COLO829 (cell line): ENCODE measurements at regions not wholly inside any gene's neighbourhood (a gene's known extent, or its start where the extent isn't known, plus 50 kb on each side); places are given as distances from the start of the nearest gene placed in this dataset.
"Not testable (repeated sequence)": the region's sequence is repeated elsewhere in the genome, so short reads cannot be mapped to it uniquely, and the experiment has no call there.

Source experiments
- DNase-seq: peaks from one replicate; pipeline ENCODE4 v3.0.0; 2012; ENCODE audit warnings: low spot score

DNA sequence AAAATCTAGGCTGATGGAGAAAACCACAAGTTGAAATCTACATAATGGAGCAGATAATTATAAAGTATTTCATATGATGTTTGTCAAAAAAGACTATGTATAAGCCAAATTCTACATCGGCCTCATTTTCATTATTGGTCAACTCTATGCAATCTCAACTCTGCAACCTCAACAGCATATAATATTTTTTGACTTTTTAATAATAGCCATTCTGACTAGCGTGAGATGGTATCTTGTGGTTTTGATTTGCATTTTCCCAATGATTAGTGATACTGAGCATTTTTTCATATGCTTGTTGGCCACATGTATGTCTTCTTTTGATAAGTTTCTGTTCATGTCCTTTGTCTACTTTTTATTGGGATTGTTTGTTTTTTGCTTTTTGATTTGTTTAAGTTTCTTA, 496.1 kb upstream of the SLC39A10 start:
- no peak for DNase-seq

DNA sequence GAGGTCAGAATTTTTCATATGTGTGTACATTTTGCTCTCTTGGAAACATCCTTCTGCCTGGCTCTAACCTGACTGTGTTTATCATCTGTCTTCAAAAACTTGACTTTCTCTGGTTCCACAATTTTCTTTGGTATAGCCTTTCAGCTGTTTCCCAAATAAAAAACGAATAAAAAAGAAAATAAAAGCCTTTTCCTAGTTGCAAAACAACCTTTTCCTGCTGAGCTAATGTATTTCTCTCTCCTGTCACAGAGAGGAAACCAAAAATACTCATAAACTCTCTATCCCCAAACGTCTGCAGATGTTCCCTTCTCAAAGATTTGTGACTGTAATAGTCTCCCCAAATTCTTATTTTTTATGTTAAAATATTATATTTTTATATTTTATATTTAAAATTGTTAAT, 505.3 kb upstream of the SLC39A10 start:
- no peak for DNase-seq

DNA sequence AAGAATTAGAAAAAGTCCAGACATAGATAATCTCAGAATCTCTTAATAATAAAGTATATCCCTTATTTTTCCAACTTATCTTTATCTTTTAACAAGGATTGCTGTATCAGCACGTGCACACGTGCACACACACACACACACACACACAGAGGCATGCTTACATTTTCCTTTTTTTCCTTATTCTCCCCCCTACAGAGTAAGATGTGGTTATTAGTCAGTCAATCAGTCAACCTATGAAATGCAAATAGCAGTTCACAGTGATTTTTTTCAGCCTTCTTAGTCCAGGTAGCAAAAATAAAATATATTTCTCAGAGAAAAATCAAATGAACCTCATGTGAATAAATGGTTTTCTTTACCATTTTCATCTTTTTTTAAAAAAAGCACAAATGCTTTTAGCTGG, 506.2 kb upstream of the SLC39A10 start:
- no peak for DNase-seq

DNA sequence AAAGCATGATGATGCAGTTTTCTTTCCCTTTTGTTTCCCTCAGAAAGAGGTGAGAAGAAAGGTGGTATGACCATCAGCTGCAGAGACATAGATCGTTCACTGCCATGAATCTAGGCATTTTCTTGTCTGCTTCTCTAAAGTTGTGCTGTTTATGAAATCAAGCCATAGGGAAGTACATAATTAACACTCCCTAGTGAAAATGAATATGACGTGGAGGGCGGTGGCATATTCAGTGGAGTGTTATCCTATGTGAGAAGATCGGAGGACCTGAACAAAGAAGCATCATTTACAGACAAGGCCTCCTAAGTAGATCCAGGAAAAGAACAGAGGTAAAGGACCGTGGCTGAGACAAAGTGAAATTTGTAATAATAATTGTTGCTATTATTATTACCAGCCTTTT, 509.0 kb upstream of the SLC39A10 start:
- DNase-seq, result no peak

DNA sequence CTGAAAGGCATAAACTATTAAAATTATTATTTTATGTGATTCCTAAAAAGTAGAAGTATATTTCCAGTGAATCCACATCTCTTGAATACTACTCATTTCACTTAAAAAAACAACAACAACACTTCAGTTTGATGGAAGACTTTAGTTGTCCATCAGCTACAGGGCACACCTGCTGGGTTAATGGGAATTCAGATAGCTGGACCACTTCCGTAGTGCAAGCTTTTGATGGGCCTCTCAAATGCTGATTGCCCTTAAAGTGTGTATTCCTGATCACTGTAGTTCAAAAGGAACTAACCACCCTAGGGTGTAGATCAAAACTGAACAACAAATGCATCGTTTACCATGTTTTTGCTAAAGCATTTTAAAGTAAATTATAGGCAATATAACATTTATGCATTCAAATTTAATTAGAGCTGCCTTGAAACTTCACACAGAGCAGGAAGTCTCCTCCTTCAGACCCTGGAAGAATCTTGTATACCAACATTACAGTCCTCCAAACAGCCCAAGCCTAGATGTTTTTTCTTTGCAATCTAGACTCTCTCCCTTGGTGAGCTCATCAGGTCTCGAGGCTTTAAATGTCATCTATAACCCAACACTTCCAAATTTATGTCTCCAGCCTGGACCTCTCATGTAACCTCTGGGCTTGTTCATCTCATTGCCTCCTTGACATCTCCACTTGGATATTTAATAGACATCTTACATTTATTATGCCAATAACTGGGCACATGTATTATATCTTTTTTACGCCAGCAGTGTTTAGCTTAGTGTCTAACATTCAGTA, 510.1 kb upstream of the SLC39A10 start:
- no peak for DNase-seq

DNA sequence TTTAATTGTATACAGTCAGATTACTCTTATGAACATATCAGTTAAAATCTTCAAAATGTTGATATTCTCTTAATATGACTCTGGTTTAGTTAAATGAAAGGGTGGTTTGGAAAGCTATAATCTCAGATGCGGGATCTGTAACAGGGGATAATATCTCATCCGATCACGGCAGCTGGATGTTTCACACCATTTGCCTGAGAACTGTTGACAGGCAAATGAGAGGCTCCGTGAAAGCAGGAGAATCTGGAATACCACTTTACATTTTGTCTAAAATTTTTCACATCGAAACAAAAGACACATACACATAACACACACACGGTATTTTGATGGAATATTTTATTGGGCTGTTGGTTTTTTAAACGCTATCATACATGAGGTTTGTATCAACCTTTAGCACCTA, 518.6 kb upstream of the SLC39A10 start:
- DNase-seq, result no peak

DNA sequence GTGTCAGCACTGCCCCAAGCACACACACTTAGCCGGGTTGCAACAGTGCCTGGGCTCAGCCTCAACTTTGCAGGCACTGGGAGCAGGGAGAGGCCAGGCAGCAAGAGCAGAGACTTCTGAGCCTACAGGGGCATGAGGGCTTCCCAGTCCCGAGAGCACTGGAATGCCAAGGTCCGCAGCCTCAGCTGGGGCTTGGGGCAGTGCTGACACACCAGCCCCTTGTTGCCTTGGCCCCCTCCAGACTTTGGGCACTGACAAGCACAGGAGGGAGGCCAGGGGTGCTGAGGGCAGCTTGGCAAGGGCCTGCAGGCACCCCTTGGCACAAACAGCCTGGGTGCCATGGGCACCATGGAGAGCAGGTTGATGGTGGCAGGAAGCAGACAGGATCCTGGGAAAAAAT, 531.1 kb upstream of the SLC39A10 start:
- DNase-seq, result not testable (repeated sequence)

DNA sequence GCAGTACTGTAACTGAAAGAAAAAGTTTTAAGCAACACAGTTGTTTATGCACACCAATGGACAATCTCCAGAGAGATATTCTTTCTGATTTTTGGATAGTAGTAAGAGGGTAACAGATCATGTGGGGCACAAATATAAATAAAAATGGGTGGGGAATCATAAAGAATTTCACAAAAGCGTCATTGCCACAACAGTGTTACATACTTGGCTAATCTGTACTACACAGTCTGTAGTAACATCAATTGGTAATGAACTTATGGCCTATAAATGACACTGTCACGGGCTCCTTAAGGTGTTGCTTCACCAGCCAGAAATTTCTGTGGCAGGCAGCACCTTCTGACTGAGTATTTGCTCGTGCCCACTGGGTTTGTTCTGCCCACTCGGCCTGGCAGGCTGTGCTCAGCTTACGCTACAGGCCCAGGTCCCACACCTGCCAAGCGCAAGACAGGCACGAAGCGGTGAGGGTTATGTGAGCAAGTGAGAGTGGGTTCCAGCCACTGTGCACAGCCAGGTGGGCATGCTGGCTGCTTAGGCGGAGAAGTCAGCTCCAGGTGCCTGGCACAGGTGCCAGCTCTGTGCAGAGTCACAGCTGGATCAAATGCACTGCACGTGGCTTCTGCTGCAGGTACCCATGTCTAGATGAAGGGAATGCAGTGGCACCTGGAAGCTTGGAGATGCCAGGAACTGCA, 532.5 kb upstream of the SLC39A10 start:
- no peak for DNase-seq

DNA sequence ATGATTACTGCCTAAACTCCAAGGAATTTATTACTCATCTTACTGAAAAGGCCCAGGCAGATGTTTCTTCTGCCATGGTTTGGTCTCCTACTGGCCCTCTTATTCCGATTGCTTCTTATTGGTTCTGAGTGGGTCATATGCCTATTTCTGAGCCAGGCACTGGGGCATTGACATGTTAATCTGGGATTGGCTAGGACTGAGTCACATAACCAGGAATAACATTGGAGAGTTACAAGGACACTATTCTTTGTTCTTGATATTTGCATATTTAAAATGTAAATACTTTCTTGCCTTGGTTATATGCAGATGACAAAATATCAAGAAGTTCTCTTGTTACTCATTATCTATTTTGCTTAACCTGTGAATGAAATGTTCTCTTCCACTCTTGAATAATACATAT, 534.4 kb upstream of the SLC39A10 start:
- DNase-seq, result no peak

DNA sequence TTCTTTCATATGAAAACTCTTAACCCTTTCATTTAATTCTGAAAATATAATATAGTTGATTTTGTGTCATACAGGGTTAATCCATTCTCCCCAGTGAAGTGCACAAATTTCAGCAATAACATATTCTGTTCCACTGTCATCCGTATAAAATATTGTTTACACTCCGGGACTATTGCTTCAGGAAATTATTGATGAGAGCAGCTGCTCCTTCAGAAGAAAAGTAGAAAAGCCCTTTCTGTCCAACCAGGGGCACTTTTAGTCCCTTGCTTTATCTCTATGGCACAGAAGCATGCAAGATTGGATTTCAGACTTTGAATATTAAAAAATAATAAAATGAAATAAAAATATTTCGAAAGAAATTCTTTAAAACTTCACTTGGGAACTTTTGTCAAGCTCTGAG, 535.7 kb upstream of the SLC39A10 start:
- no peak for DNase-seq

DNA sequence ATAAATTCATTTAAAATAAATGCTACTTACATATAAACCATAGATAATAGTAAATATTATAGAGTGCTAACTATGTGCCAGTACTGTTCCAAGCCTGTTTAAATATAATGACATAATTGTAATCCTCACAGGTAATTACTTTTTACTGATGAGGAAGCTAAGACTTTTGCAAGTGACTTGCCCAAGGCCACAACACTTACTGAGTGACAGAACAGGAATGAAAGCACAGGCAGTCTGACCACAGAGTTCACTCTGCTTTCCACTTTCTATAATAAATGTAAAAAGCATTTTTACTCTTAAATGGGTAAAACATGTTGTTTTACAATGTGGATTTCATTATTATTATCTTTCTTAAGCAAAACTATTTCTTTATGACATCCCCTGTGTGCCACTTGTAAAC, 537.8 kb upstream of the SLC39A10 start:
- no peak for DNase-seq

DNA sequence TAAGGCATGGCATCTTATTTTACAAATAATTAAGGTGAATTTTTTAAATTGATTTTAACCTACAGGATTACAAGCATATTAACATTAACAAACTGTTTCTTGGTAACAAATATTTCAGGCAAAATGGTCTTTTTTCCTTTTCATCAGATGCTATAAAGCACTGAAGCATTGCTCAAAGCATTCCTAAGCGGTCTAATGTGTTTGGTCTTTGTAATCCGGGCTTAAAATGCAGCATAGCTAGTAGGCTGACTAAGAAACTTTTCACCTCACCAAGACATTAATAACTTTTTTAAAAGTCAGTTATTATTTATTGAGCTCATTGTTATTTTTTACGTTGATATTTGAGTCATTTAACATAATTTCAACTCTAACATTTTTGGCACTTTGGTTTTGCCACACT, 538.8 kb upstream of the SLC39A10 start:
- no peak for DNase-seq

DNA sequence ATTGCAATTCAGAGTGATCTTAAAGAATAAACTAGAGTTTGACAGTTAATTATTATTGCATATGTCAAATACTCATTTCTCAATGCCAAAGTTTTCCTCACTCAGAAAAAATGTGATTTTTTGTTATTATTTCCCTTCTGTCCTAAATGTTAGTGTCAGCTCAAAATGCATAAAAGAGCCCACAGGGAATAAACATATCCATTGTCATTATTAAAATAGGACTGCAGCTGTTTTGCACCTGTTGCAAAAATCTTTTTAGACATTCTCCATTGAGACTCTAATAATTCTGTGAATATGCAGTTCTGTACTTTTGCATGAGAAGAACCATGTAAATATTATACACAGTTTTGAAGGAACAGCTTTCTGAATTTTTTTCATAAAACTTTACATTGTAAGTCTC, 540.0 kb upstream of the SLC39A10 start:
- no peak for DNase-seq

DNA sequence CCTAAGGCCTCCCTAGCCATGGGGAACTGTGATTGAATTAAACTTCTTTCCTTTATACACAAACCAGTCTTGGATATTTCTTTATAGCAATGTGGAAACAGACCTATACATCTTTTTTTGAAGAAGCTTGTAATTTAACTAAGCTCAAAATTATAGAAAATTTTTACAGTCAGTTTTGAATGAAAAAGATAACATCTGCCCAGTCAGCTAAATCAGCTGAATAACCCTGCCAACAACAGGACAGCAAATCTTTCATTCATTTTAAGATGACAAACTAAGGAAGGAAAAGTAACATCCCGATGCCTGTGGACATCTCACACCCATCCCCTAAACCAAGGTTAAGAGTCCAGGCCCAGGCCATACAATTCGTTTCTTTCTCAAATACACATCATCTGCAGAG, 541.3 kb upstream of the SLC39A10 start:
- no peak for DNase-seq

DNA sequence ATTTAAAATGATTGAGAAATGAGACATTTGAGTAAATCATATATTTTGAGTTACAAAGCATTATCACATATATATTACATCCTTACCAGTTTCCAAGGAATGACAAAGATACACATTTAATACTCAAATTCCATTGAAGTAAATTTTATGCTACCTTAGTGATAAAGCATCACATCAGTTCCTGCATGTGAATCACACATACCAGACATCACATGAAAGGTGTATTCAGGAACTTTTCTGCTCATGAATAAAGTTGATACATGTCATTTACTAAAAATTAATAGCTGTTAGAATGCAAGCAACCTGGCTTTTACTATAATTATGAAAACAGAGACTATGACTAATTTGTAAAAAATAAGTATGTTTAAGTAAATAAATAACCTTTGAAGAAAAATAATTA, 548.8 kb upstream of the SLC39A10 start:
- no peak for DNase-seq

DNA sequence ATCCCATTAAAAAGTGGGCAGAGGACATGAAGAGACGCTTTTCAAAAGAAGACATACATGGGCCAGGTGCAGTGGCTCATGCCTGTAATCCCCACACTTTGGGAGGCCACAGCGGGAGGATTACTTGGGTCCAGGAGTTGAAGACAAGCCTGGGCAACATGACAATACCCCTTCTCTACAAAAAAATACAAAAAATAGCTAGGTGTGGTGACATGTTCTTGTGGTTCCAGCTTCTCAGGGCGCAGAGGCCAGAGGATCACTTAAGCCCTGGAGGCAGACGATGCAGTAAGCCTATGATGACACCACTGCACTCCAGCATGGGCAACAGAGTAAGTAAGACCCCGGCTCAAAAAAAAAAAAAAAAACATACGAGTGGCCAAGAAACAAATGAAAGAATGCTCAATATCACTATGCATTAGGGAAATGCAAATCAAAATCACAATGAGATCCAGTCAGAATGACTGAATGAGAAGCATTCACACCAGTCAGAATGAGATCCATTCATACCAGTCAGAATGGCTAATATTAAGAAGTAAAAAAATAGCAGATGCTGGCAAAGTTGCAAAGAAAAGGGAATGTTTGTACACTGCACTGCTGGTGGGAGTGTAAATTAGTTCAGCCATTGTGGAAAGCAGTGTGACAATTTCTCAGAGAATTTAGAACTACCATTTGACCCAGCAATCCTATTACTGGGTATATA, 550.2 kb upstream of the SLC39A10 start:
- no peak for DNase-seq

DNA sequence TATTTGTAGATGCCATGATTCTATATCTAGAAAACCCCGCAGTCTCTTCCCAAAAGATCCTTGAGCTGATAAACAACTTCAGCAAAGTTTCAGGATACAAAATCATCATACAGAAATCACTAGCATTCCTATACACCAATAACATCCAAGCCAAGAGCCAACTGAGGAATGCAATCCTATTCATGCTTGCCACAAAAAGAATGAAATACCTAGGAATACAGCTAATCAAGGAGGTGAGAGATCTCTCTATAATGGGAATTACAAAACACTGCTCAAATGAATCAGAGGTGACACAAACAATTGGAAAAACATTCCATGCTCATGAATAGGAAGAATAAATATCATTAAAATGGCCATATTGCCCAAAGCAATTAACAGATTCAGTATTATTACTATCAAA, 551.4 kb upstream of the SLC39A10 start:
- DNase-seq, result no peak

DNA sequence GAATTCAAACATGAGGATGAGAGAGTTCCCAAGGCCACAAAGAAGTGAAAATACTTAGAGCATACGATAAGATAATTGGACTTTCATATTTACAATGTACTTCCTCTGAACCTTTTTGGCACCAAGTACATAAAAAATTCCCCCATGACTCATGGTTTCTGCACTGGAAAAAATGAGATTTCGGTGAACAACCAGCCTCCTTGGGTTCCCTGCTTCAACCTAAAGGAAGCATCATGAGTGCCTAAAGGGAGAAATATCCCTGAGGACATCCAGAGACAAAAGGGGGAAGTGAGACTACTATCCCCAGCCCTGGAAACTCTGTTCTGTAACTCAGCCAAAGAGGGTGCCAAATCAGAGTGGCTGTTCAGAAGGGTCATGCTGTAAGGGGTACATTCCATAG, 562.7 kb upstream of the SLC39A10 start:
- no peak for DNase-seq

DNA sequence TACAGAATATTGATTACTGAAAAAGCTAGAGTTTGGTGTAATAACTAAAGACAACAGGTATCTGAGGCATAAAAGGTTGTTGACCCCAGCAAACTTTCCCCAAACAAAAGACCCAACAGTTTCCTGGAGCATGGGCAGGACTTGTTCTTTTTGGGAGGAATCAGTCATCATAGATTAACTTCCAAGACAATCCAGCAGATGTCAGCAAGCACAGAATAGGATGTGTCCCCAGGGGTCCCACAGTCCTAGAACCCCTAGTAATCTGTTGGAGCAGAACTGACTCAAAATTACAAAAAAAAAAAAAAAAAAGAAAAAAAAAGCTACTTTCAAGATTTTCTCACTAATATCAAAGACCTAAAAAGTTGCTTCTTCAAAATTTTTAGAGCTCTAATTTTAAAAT, 564.7 kb upstream of the SLC39A10 start:
- DNase-seq, result no peak

DNA sequence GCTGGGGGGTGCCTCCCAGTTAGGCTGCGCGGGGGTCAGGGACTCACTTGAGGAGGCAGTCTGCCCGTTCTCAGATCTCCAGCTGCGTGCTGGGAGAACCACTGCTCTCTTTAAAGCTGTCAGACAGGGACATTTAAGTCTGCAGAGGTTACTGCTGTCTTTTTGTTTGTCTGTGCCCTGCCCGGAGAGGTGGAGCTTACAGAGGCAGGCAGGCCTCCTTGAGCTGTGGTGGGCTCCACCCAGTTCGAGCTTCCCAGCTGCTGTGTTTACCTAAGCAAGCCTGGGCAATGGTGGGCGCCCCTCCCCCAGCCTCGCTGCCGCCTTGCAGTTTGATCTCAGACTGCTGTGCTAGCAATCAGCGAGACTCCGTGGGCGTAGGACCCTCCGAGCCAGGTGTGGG, 584.2 kb upstream of the SLC39A10 start:
- not testable (repeated sequence) for DNase-seq

DNA sequence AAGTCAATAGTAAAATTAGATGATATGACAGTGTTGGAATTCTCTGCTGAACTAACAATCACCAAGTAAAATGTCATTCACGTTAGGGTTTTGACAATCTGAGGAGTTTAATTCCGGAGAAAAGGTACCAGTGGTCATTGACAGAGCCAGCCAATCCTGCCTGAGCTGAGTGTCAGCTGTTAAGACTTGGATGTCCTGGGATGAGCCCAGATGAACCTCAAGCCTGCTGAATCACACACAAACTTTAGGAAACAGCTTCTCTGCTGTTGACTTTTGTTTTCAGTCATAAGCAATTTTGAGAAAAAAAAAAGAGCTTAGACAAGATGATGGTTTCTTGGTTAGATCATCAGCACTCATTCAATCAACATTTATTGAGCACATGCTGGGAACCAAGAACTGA, 600.0 kb upstream of the SLC39A10 start:
- no peak for DNase-seq

DNA sequence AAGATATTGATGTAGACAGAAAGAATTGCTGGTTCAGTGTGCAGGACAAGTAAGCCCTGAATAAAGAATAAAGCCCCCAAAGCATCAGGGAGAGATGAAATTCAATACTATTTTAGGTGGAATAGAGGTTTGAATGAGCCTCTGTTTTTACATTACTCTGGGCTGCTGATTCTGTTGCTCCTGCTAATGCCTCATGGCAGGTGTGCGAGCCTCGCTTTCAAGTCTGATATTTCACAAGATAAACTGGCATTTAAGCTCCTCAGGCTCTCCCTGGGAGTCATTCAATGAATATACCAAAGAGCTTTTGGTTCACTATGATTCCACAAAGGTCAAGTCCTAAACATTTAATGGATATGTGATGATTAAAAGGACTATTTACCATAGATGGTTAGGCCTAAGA, 601.0 kb upstream of the SLC39A10 start:
- no peak for DNase-seq

DNA sequence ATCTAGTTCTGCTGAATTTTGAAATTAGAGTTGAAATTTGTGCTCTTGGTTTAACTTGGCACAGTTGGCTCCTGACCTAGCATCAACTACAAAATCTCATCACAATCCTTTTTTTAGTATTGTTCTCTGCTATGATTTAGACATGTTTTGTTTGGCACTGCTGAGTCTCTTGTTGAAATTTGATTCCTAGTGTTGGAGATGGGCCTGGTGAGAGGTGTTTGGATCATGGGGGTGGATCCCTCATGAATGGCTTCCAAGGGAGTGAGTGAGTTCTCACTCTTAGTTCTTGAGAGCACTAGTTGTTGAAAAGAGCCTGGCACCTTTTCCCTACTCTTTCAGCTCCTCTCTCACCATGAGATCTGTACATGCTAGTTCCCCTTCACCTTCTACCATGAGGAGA, 605.6 kb upstream of the SLC39A10 start:
- no peak for DNase-seq
